ENCODE measurements at regions not wholly inside any gene's neighbourhood (a gene's known extent, or its start where the extent isn't known, plus 50 kb on each side); places are given as distances from the start of the nearest gene placed in this dataset.

DNA sequence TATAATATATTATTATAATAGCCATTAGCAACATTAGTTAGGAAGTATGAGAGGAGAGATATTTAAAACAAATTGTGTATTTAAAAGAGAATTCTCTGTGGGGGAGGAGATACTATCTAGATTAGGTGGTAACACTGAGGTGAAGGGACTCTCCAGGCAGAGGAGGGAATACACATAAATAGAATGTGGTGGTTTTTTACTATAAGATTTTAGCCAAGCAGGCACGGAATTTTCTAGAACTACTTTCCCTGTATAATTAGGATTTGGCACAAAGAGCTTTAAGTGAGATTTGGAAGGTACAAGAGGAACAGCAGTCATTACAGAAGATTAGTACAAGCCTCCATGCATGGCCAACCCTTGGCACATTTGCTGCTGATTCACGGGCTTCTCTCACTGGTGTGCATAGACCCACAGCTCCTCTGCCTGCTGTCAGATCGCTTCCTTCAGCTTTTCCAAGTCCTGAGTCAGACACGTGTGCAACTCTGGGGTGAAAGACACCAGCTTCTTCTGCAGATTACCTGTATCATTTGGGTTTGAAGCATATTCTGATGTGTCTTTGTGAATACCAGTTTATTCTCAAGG is 685.5 kb downstream of the KCTD8 start (continued):
- 0 out of 2 replicates have a peak, but pooled peaks have one; percentile 13 for TF ChIP-seq BCL11A (IDR thresholded peaks at IDR 0.05; ENCODE audit: low read depth, low read length)
- no peak for TF ChIP-seq RELA (IDR thresholded peaks at IDR 0.05; ENCODE audit: borderline replicate concordance, partially characterized antibody)
- TF ChIP-seq HDGF (IDR thresholded peaks at IDR 0.05) = no peak
- TF ChIP-seq NFIC (IDR thresholded peaks at IDR 0.05; ENCODE audit: low read depth, low read length) = peak; percentile 43; the same call in 1 of the 2 replicates
- TF ChIP-seq RFX5 (IDR thresholded peaks at IDR 0.05; ENCODE audit: low read depth, low read length) = no peak
- no peak for TF ChIP-seq GABPA (IDR thresholded peaks at IDR 0.05; ENCODE audit: low read depth)
- no peak for TF ChIP-seq ZZZ3 (IDR thresholded peaks at IDR 0.05; ENCODE audit: control insufficient read depth, insufficient read length, low read depth)
- peak; percentile 65 for TF ChIP-seq IKZF1 (conservative IDR thresholded peaks at IDR 0.05)
- no peak for TF ChIP-seq POU2F2 (IDR thresholded peaks at IDR 0.05; ENCODE audit: borderline replicate concordance, low read depth, low read length)
- TF ChIP-seq MYB (IDR thresholded peaks at IDR 0.05; ENCODE audit: borderline replicate concordance, low read depth, low read length) = no peak
- TF ChIP-seq DPF2 (IDR thresholded peaks at IDR 0.05) = peak; percentile 54
- TF ChIP-seq, protein P1, sequence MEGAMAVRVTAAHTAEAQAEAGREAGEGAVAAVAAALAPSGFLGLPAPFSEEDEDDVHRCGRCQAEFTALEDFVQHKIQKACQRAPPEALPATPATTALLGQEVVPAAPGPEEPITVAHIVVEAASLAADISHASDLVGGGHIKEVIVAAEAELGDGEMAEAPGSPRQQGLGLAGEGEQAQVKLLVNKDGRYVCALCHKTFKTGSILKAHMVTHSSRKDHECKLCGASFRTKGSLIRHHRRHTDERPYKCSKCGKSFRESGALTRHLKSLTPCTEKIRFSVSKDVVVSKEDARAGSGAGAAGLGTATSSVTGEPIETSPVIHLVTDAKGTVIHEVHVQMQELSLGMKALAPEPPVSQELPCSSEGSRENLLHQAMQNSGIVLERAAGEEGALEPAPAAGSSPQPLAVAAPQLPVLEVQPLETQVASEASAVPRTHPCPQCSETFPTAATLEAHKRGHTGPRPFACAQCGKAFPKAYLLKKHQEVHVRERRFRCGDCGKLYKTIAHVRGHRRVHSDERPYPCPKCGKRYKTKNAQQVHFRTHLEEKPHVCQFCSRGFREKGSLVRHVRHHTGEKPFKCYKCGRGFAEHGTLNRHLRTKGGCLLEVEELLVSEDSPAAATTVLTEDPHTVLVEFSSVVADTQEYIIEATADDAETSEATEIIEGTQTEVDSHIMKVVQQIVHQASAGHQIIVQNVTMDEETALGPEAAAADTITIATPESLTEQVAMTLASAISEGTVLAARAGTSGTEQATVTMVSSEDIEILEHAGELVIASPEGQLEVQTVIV (IDR thresholded peaks at IDR 0.05; ENCODE audit: borderline replicate concordance, partially characterized antibody) = no peak
- no peak for TF ChIP-seq MYC (IDR thresholded peaks at IDR 0.05; ENCODE audit: insufficient read depth, insufficient read length, insufficient replicate concordance, low read length, severe bottlenecking)
- no peak for TF ChIP-seq NRF1 (conservative IDR thresholded peaks at IDR 0.05; ENCODE audit: low read depth, low read length)
- no peak for TF ChIP-seq ASH2L (IDR thresholded peaks at IDR 0.05; ENCODE audit: borderline replicate concordance, low read depth)
- TF ChIP-seq ZBED1 (IDR thresholded peaks at IDR 0.05; ENCODE audit: borderline replicate concordance) = no peak
- TF ChIP-seq CHD2 (IDR thresholded peaks at IDR 0.05; ENCODE audit: borderline replicate concordance, low read depth, low read length) = no peak
- no peak for TF ChIP-seq CBX3 (IDR thresholded peaks at IDR 0.05; ENCODE audit: borderline replicate concordance, low read depth)
- TF ChIP-seq CREM (IDR thresholded peaks at IDR 0.05; ENCODE audit: low read depth) = no peak
- TF ChIP-seq NR2F1 (conservative IDR thresholded peaks at IDR 0.05) = no peak
- TF ChIP-seq ATF7 (IDR thresholded peaks at IDR 0.05; ENCODE audit: low read depth) = no peak
- peak; percentile 77 for TF ChIP-seq RUNX3 (IDR thresholded peaks at IDR 0.05; ENCODE audit: low read length)
- TF ChIP-seq CHD1 (IDR thresholded peaks at IDR 0.05; ENCODE audit: low read depth, low read length) = no peak
- no peak for TF ChIP-seq ZSCAN29 (IDR thresholded peaks at IDR 0.05)
- TF ChIP-seq TBL1XR1 (IDR thresholded peaks at IDR 0.05; ENCODE audit: low read depth, low read length) = no peak
- 0 out of 2 replicates have a peak, but pooled peaks have one; percentile 18 for TF ChIP-seq TAF1 (IDR thresholded peaks at IDR 0.05; ENCODE audit: borderline replicate concordance, low read depth, low read length)
- TF ChIP-seq, protein P2, sequence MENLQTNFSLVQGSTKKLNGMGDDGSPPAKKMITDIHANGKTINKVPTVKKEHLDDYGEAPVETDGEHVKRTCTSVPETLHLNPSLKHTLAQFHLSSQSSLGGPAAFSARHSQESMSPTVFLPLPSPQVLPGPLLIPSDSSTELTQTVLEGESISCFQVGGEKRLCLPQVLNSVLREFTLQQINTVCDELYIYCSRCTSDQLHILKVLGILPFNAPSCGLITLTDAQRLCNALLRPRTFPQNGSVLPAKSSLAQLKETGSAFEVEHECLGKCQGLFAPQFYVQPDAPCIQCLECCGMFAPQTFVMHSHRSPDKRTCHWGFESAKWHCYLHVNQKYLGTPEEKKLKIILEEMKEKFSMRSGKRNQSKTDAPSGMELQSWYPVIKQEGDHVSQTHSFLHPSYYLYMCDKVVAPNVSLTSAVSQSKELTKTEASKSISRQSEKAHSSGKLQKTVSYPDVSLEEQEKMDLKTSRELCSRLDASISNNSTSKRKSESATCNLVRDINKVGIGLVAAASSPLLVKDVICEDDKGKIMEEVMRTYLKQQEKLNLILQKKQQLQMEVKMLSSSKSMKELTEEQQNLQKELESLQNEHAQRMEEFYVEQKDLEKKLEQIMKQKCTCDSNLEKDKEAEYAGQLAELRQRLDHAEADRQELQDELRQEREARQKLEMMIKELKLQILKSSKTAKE (IDR thresholded peaks at IDR 0.05; ENCODE audit: low read depth, poor library complexity, severe bottlenecking) = peak; percentile 29
- no peak for TF ChIP-seq SIN3A (IDR thresholded peaks at IDR 0.05; ENCODE audit: low read depth, low read length)
- TF ChIP-seq SUZ12 (IDR thresholded peaks at IDR 0.05; ENCODE audit: unreplicated experiment) = no peak

Measured in GM12878 (cell line).